Breast epithelium (tissue), 4 donors: ENCODE measurements at regions not wholly inside any gene's neighbourhood (a gene's known extent, or its start where the extent isn't known, plus 50 kb on each side); places are given as distances from the start of the nearest gene placed in this dataset.

Experiments used
- DNase-seq, 2 donors: peaks; one replicate each; pipeline ENCODE4 v3.0.0-alpha.2; 2019; ENCODE audit warnings: low spot score in 2 of 2
- H3K27ac ChIP-seq, 2 donors: fragments of 200-600 bp; sonication (generic) in 1 of 2; one replicate each; pipeline ENCODE4 v1.5.1; 2016 to 2019; ENCODE audit warnings: mild to moderate bottlenecking in 1 of 2
- H3K27me3 ChIP-seq, 2 donors: fragments of 200-600 bp; sonication (generic) in 1 of 2; one replicate each; pipeline versions ENCODE4 v1.5.1 to v1.6.0; 2017 to 2019; ENCODE audit warnings: control low read depth in 1 of 2, mild to moderate bottlenecking in 1 of 2
- H3K36me3 ChIP-seq: fragments of 200-600 bp; one replicate; pipeline ENCODE4 v1.5.1; 2019
- H3K4me1 ChIP-seq, 2 donors: fragments of 200-600 bp; sonication (generic); one replicate each; pipeline ENCODE4 v1.5.1; 2016 to 2019; ENCODE audit warnings: control low read depth in 1 of 2
- H3K4me3 ChIP-seq, 3 donors: fragments of 200-600 bp; sonication (generic); 1 replicate in 2 of 3; 2 replicates in 1 of 3; pipeline ENCODE4 v1.5.1; 2016 to 2019; ENCODE audit warnings: mild to moderate bottlenecking in 3 of 3, moderate library complexity in 2 of 3
- H3K9me3 ChIP-seq, 2 donors: fragments of 200-600 bp; sonication (generic) in 1 of 2; one replicate each; pipeline ENCODE4 v1.5.1; 2016 to 2019; ENCODE audit warnings: control low read depth in 1 of 2
- CTCF ChIP-seq, 3 donors: fragments of 450-650 bp; IDR thresholded peaks; one replicate each; pipeline ENCODE4 v1.5.1; 2016 to 2017; ENCODE audit warnings: antibody characterized with exemption in 3 of 3, mild to moderate bottlenecking in 3 of 3, moderate library complexity in 3 of 3
- POLR2A ChIP-seq: fragments of 450-650 bp; IDR thresholded peaks from one replicate; pipeline ENCODE4 v1.6.1; 2016; ENCODE audit warnings: antibody characterized with exemption, mild to moderate bottlenecking, moderate library complexity
- POLR2AphosphoS5 ChIP-seq, 3 donors: sonication (generic); formaldehyde crosslinking; IDR thresholded peaks; one replicate each; pipeline ENCODE4 v1.6.1; 2017; ENCODE audit warnings: antibody characterized with exemption in 3 of 3
- intact Hi-C: fragments of 100-400 bp; cut with DNase I; formaldehyde crosslinking; loops from one replicate; pipeline ENCODE4 v1.15.1; 2023; ENCODE audit warnings: low total_unique reads

GRCh38 chr14:83118029-83118428 is 1584.4 kb upstream of the SEL1L start:
- intact Hi-C loops: no loop called here
- Histone ChIP-seq H3K9me3 (no peaks in the 10 kb centered on the region), H3K4me3 (no peak overlapping the region), H3K27ac (no peak overlapping the region), H3K4me1 (no peaks in the 10 kb centered on the region), H3K27me3 (no peaks in the 10 kb centered on the region), H3K36me3 (no peaks in the 10 kb centered on the region)
- DNase-seq: no peak
- TF ChIP-seq POLR2A (no peak), CTCF (IDR thresholded peaks at IDR 0.05) (no peak), POLR2AphosphoS5 (IDR thresholded peaks at IDR 0.05) (no peak)

DNA sequence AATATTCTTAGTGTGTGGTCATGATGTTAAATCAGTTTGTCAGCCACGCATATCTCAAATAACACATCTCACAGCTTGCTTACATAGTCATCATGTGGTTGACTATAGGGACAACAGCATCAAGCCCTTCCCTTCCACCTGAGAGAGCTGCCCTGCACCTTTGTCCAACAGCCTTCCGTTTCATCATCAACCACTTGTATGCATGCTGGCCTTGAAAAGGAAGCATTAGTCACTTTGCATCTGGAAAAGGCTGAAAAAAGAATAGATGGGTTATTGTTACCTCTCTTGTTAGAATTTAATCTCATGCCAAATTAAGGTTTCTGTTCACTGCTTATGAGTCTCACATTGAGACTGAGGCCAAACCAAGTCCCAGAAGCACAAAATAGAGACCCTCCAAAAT is 1586.5 kb upstream of the SEL1L start:
- no peak overlapping the region for H3K4me3 ChIP-seq
- no peak for DNase-seq
- no peak for TF ChIP-seq POLR2A
- no peak for TF ChIP-seq CTCF (IDR thresholded peaks at IDR 0.05)
- no peak for TF ChIP-seq POLR2AphosphoS5 (IDR thresholded peaks at IDR 0.05)
- no peaks in the 10 kb centered on the region for H3K9me3 ChIP-seq
- no peak overlapping the region for H3K27ac ChIP-seq
- H3K36me3 ChIP-seq: no peaks in the 10 kb centered on the region
- intact Hi-C loops: no loop called here
- no peaks in the 10 kb centered on the region for H3K4me1 ChIP-seq
- no peaks in the 10 kb centered on the region for H3K27me3 ChIP-seq

DNA sequence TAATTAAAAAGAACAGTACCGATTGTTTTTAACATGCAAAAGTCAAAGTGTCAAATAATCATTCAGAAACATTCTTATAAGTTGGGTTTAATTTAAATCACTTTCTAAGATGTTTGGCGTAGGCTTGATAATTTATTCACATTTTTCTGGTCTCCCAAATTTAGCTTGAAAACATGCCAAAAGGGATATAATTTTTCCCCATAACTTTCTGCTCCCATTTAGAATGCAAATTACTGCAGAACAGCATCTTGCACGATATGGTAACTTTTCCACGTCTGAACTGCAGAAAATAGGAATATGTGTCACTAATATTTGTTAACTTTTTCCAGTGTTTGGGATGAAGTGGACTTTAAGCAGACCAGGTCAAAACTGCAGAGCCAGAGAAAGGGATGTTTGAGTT is 1592.4 kb upstream of the SEL1L start:
- intact Hi-C loops: no loop called here
- no peaks in the 10 kb centered on the region for H3K4me1 ChIP-seq

DNA sequence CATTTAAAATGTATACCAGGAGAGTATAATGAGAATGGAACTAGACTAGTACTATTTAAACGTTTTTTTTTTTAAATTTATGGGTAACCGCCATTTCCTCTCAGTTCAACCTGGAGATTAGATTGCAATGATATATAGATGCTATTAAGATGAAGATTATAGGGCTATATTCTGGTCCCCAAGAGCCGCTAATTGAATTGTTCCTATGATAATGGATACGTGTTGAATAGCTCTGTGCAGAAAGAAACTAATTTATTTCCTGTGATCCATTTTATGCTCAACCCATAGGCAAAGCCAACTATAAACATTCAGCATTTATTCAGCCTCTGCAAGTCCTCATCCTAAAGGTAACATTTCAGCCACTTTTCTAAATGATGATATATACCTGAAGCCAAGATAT is 1595.1 kb upstream of the SEL1L start:
- Histone ChIP-seq H3K36me3 (no peaks in the 10 kb centered on the region), H3K4me1 (no peaks in the 10 kb centered on the region), H3K27me3 (no peaks in the 10 kb centered on the region), H3K4me3 (no peak overlapping the region), H3K9me3 (no peaks in the 10 kb centered on the region), H3K27ac (no peak overlapping the region)
- TF ChIP-seq CTCF (IDR thresholded peaks at IDR 0.05) (no peak), POLR2AphosphoS5 (IDR thresholded peaks at IDR 0.05) (no peak), POLR2A (no peak)
- intact Hi-C loops: no loop called here
- DNase-seq: no peak

More for the DNA sequence above, 1592.4 kb upstream of the SEL1L start:
- H3K9me3 ChIP-seq: no peaks in the 10 kb centered on the region
- TF ChIP-seq POLR2AphosphoS5 (IDR thresholded peaks at IDR 0.05): no peak
- TF ChIP-seq POLR2A: no peak
- TF ChIP-seq CTCF (IDR thresholded peaks at IDR 0.05): no peak
- H3K4me3 ChIP-seq: no peak overlapping the region
- no peak for DNase-seq
- no peak overlapping the region for H3K27ac ChIP-seq
- H3K27me3 ChIP-seq: no peaks in the 10 kb centered on the region
- H3K36me3 ChIP-seq: no peaks in the 10 kb centered on the region

DNA sequence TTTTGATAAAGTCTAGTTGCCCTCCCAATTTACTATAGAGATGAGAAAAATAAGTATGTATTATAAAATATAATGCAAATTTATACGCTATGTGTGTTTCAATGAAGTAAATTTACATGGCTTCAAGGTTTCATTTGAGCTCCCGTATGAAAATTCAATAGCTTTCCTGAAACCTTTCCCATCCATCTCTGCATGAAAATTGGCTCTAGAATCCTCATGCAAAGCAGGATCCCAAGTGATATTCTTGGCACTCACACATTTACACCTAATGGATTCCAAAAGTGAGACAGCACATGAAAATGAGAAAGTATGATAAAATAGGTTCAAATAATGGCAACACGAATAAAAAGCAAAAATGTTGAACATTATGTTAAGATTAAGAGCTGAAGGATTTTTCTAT is 1595.8 kb upstream of the SEL1L start:
- Histone ChIP-seq H3K27me3 (no peaks in the 10 kb centered on the region), H3K9me3 (no peaks in the 10 kb centered on the region), H3K27ac (no peak overlapping the region), H3K4me3 (no peak overlapping the region), H3K4me1 (no peaks in the 10 kb centered on the region), H3K36me3 (no peaks in the 10 kb centered on the region)
- no peak for DNase-seq
- intact Hi-C loops: no loop called here
- TF ChIP-seq CTCF (IDR thresholded peaks at IDR 0.05) (no peak), POLR2AphosphoS5 (IDR thresholded peaks at IDR 0.05) (no peak), POLR2A (no peak)
